ENCODE measurements at regions not wholly inside any gene's neighbourhood (a gene's known extent, or its start where the extent isn't known, plus 50 kb on each side); places are given as distances from the start of the nearest gene placed in this dataset.

DNA sequence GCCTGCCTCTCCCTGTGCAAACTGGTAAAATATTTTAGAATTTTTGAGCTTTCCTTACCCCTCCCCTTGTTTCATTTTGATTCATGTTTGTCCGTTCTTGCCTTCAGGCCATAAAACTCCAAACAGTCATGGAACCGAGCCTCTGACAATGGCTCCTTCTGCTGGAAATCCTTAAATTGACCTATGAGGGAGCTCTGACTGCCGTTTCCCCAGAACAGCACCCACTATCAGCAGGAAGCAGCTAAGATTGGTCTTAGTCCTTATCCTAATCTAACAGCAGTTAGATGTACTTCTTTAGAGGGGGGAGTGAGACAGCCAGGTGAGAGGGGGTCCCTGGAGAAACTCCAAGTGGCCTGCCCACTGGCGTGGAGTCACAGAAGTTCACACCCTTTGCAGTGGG is 106.7 kb downstream of the FAM174A start:
- TF ChIP-seq CTCF (conservative IDR thresholded peaks at IDR 0.05; ENCODE audit: low read length) (no peak), EZH2phosphoT487 (IDR thresholded peaks at IDR 0.05; ENCODE audit: borderline replicate concordance, low read depth, low read length) (no peak)

DNA sequence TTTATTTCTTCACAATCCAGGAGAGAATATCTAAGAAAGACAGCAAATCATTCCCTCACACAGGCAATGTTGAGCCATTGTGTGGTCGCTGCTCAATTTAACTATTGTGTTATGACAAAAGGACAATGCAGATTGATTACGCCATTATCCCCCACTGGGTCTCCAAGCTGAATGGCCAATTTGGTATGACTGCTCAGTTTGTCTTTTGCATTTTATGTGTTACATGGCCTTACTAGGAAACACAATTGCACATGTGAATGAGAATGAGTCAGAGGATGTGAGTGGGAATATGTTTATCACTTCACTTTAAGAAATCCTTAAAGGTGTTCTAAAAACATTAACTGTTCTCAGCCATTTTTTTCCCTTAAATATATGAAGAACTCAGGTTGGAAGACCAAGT is 108.3 kb downstream of the FAM174A start:
- intact Hi-C loops (cut with micrococcal nuclease; ENCODE audit: unreplicated experiment): no loop called here
- TF ChIP-seq EZH2phosphoT487 (IDR thresholded peaks at IDR 0.05; ENCODE audit: borderline replicate concordance, low read depth, low read length) (no peak), CTCF (conservative IDR thresholded peaks at IDR 0.05; ENCODE audit: low read length) (no peak)
- DNase-seq (ENCODE audit: low spot score): no peak
- no peaks in the 10 kb centered on the region for H3K4me1 ChIP-seq (ENCODE audit: insufficient read depth, low read length, poor library complexity, severe bottlenecking)
- no peak overlapping the region for H3K4me2 ChIP-seq (ENCODE audit: low read length)
- ChIA-PET POLR2A (no interaction called here), CTCF (ENCODE audit: unreplicated experiment) (no interaction called here)
- no peaks in the 10 kb centered on the region for H4K20me1 ChIP-seq (ENCODE audit: insufficient read depth, low read length)
- no peak overlapping the region for H3K27ac ChIP-seq (ENCODE audit: low read depth, low read length, poor library complexity, severe bottlenecking)
- H3K4me3 ChIP-seq (ENCODE audit: low read depth, low read length, poor library complexity, severe bottlenecking): no peak overlapping the region
- no peak overlapping the region for H2AFZ ChIP-seq (ENCODE audit: low read length)
- no peaks in the 10 kb centered on the region for H3K36me3 ChIP-seq (ENCODE audit: insufficient read depth, low read length)
- no TSS peak for BruUV-seq (replicated peaks)
- no peaks in the 10 kb centered on the region for H3K9me3 ChIP-seq (ENCODE audit: low read length)
- no peaks in the 10 kb centered on the region for H3K9me2 ChIP-seq (ENCODE audit: insufficient read depth, low read length)
- H3K79me2 ChIP-seq (ENCODE audit: insufficient read depth, low read depth, low read length): no peaks in the 10 kb centered on the region

More for the DNA sequence above, 106.7 kb downstream of the FAM174A start:
- ChIA-PET POLR2A (interaction anchor here (0.7 kb wide), 1 partner anchor 18 kb away, joined by 3 read pairs; no protein-coding TSS in a partner anchor), CTCF (ENCODE audit: unreplicated experiment) (no interaction called here)
- no peak overlapping the region for H3K27ac ChIP-seq (ENCODE audit: low read depth, low read length, poor library complexity, severe bottlenecking)
- no peak overlapping the region for H3K4me3 ChIP-seq (ENCODE audit: low read depth, low read length, poor library complexity, severe bottlenecking)
- H3K9me3 ChIP-seq (ENCODE audit: low read length): no peaks in the 10 kb centered on the region
- no peak for DNase-seq (ENCODE audit: low spot score)
- intact Hi-C loops (cut with micrococcal nuclease; ENCODE audit: unreplicated experiment): no loop called here
- H4K20me1 ChIP-seq (ENCODE audit: insufficient read depth, low read length): no peaks in the 10 kb centered on the region
- no peaks in the 10 kb centered on the region for H3K9me2 ChIP-seq (ENCODE audit: insufficient read depth, low read length)
- H3K4me2 ChIP-seq (ENCODE audit: low read length): no peak overlapping the region
- H2AFZ ChIP-seq (ENCODE audit: low read length): no peak overlapping the region
- no TSS peak for BruUV-seq (replicated peaks)
- H3K79me2 ChIP-seq (ENCODE audit: insufficient read depth, low read depth, low read length): no peaks in the 10 kb centered on the region
- H3K36me3 ChIP-seq (ENCODE audit: insufficient read depth, low read length): no peaks in the 10 kb centered on the region
- H3K4me1 ChIP-seq (ENCODE audit: insufficient read depth, low read length, poor library complexity, severe bottlenecking): no peaks in the 10 kb centered on the region

DNA sequence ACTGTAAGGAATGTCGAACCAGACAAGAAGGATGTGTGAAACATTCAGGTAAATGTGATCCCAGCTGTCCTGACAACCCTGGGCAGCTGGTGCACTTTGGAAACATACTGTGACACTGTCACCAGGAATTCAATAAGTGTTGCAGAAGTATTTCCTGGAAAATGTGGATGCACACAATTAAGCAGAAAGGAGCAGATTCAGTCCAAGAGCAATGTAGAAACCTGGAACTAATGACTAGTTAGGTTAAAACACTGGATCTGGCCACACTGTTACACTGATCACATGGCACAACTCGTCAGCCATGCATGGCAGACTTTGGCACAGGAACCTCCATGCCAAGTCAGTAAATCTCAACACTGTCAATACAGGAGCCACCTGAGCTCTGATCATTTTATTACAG is 109.0 kb downstream of the FAM174A start:
- DNase-seq (ENCODE audit: low spot score): no peak
- no TSS peak for BruUV-seq (replicated peaks)
- ChIA-PET CTCF (ENCODE audit: unreplicated experiment) (no interaction called here), POLR2A (interaction anchor here (1.5 kb wide), 1 partner anchor 46 kb away, joined by 3 read pairs; no protein-coding TSS in a partner anchor)
- intact Hi-C loops (cut with micrococcal nuclease; ENCODE audit: unreplicated experiment): no loop called here
- TF ChIP-seq CTCF (conservative IDR thresholded peaks at IDR 0.05; ENCODE audit: low read length): no peak
- TF ChIP-seq EZH2phosphoT487 (IDR thresholded peaks at IDR 0.05; ENCODE audit: borderline replicate concordance, low read depth, low read length): no peak
- no peaks in the 10 kb centered on the region for H3K36me3 ChIP-seq (ENCODE audit: insufficient read depth, low read length)
- no peak overlapping the region for H2AFZ ChIP-seq (ENCODE audit: low read length)
- no peaks in the 10 kb centered on the region for H3K9me3 ChIP-seq (ENCODE audit: low read length)
- no peaks in the 10 kb centered on the region for H3K9me2 ChIP-seq (ENCODE audit: insufficient read depth, low read length)
- H3K27ac ChIP-seq (ENCODE audit: low read depth, low read length, poor library complexity, severe bottlenecking): no peak overlapping the region
- no peak overlapping the region for H3K4me3 ChIP-seq (ENCODE audit: low read depth, low read length, poor library complexity, severe bottlenecking)
- H3K4me1 ChIP-seq (ENCODE audit: insufficient read depth, low read length, poor library complexity, severe bottlenecking): no peaks in the 10 kb centered on the region
- H4K20me1 ChIP-seq (ENCODE audit: insufficient read depth, low read length): no peaks in the 10 kb centered on the region
- no peaks in the 10 kb centered on the region for H3K79me2 ChIP-seq (ENCODE audit: insufficient read depth, low read depth, low read length)
- H3K4me2 ChIP-seq (ENCODE audit: low read length): no peak overlapping the region

Measured in OCI-LY7 (cell line).